ENCODE measurements at regions not wholly inside any gene's neighbourhood (a gene's known extent, or its start where the extent isn't known, plus 50 kb on each side); places are given as distances from the start of the nearest gene placed in this dataset.
A peak's percentile ranks its signal among the peaks of the same experiment; 100 is the strongest.

DNA sequence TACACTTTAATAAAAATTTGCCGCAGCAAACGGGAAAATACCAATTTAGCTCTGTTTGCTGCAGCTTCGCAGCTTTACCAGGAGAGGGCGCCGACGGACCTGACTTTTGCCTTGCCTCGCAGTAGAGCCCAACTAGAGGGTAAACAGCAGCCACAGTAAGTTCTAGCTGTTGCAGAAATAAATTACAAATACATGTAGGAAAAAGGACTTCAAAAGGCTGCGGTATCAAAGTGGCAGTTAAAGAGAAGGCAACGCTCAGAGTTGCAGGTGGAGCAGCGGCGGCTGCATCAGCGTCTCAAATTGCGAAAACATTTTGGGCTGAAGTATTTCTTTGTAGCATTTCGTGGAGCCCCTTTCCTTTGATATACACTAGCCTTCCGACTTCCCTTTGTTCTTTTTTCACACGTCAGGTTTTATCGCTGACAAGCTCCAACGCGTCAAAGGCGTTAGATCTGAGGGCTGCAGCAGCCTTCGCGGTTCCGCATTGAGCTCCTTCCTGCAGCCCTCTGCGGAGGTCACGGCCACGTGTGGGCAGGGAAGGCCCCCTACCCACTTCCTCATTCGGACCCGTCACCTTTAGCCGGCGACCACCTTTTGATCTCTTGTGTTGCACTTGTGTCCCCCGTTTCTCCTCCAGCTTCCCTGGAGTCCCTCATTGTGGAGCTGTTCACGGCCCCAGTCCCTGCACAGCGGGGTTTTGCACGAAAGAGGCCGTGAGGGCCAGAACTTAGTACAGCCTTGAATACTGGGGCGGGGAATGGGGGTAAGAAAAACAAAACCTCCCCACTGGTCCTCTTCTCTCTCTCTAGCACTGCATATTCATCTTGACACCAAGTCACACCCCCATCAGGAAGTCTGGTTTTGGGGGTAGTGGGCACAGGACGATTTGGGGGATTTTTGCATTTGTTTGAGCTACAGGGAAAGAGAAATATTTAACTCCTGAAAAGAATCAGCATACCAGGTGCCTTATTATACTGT, 72.8 kb downstream of the S1PR1 start:
- H3K9ac ChIP-seq (ENCODE audit: low read length), result peak overlapping the region; percentile 44; the same call in 1 of the 2 replicates

DNA sequence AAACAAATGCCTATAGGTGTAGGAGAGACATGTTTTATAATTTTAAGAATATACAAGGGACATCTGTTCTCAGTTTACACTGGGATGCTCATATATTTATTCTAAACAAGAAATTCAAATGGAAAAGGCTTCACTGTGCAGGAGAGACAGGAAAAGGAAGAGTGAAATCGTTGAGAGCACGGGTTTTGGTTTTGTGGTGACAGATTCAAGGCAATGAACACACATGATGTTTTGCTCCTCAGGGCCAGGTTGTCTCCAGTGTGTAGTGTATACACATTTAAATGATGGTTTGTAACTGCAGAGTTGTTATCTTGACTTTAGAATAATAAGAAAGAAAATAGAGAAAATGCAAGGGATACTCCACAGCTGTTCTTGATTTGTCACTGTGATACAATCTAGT, 73.7 kb downstream of the S1PR1 start:
- no peak overlapping the region for H2AFZ ChIP-seq (ENCODE audit: low read length)
- H3K9ac ChIP-seq (ENCODE audit: low read length), result no peak overlapping the region
- no peak overlapping the region for H3K4me3 ChIP-seq (ENCODE audit: low read depth, low read length, poor library complexity, severe bottlenecking)
- H3K36me3 ChIP-seq (ENCODE audit: insufficient read depth, low read length), result no peaks in the 10 kb centered on the region
- no peaks in the 10 kb centered on the region for H3F3A ChIP-seq (ENCODE audit: insufficient read depth, low read length)
- no peak for TF ChIP-seq EZH2 (IDR thresholded peaks at IDR 0.05; ENCODE audit: borderline replicate concordance, low read length)
- TF ChIP-seq, protein P1, sequence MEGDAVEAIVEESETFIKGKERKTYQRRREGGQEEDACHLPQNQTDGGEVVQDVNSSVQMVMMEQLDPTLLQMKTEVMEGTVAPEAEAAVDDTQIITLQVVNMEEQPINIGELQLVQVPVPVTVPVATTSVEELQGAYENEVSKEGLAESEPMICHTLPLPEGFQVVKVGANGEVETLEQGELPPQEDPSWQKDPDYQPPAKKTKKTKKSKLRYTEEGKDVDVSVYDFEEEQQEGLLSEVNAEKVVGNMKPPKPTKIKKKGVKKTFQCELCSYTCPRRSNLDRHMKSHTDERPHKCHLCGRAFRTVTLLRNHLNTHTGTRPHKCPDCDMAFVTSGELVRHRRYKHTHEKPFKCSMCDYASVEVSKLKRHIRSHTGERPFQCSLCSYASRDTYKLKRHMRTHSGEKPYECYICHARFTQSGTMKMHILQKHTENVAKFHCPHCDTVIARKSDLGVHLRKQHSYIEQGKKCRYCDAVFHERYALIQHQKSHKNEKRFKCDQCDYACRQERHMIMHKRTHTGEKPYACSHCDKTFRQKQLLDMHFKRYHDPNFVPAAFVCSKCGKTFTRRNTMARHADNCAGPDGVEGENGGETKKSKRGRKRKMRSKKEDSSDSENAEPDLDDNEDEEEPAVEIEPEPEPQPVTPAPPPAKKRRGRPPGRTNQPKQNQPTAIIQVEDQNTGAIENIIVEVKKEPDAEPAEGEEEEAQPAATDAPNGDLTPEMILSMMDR (IDR thresholded peaks at IDR 0.05; ENCODE audit: low read length), result no peak
- no peaks in the 10 kb centered on the region for H4K20me1 ChIP-seq (ENCODE audit: insufficient read depth, low read length)
- H3K79me2 ChIP-seq (ENCODE audit: insufficient read depth, low read length), result no peaks in the 10 kb centered on the region
- no peaks in the 10 kb centered on the region for H3K27me3 ChIP-seq (ENCODE audit: insufficient read depth, low read length)
- H3K27ac ChIP-seq (ENCODE audit: low read depth, low read length, poor library complexity, severe bottlenecking), result no peak overlapping the region
- H3K4me2 ChIP-seq (ENCODE audit: low read length), result no peak overlapping the region
- no peaks in the 10 kb centered on the region for H3K9me2 ChIP-seq (ENCODE audit: low read depth, low read length)
- H3K9me3 ChIP-seq (ENCODE audit: low read length), result no peaks in the 10 kb centered on the region
- peaks cover 54% of the 10 kb centered on the region for H3K4me1 ChIP-seq (ENCODE audit: insufficient read depth, low read length, severe bottlenecking)

More for the DNA sequence above, 72.8 kb downstream of the S1PR1 start:
- Histone ChIP-seq H3F3A (ENCODE audit: insufficient read depth, low read length) (no peaks in the 10 kb centered on the region), H3K27ac (ENCODE audit: low read depth, low read length, poor library complexity, severe bottlenecking) (peak overlapping the region; percentile 57), H3K4me3 (ENCODE audit: low read depth, low read length, poor library complexity, severe bottlenecking) (peak overlapping the region; percentile 55), H3K27me3 (ENCODE audit: insufficient read depth, low read length) (no peaks in the 10 kb centered on the region), H4K20me1 (ENCODE audit: insufficient read depth, low read length) (no peaks in the 10 kb centered on the region), H3K36me3 (ENCODE audit: insufficient read depth, low read length) (no peaks in the 10 kb centered on the region), H3K9me3 (ENCODE audit: low read length) (no peaks in the 10 kb centered on the region), H3K4me1 (ENCODE audit: insufficient read depth, low read length, severe bottlenecking) (peaks cover 54% of the 10 kb centered on the region), H3K9me2 (ENCODE audit: low read depth, low read length) (no peaks in the 10 kb centered on the region), H2AFZ (ENCODE audit: low read length) (no peak overlapping the region), H3K79me2 (ENCODE audit: insufficient read depth, low read length) (no peaks in the 10 kb centered on the region), H3K4me2 (ENCODE audit: low read length) (peak overlapping the region; percentile 90)
- TF ChIP-seq, protein P1 (IDR thresholded peaks at IDR 0.05; ENCODE audit: low read length), result peak; percentile 94
- no peak for TF ChIP-seq EZH2 (IDR thresholded peaks at IDR 0.05; ENCODE audit: borderline replicate concordance, low read length)

DNA sequence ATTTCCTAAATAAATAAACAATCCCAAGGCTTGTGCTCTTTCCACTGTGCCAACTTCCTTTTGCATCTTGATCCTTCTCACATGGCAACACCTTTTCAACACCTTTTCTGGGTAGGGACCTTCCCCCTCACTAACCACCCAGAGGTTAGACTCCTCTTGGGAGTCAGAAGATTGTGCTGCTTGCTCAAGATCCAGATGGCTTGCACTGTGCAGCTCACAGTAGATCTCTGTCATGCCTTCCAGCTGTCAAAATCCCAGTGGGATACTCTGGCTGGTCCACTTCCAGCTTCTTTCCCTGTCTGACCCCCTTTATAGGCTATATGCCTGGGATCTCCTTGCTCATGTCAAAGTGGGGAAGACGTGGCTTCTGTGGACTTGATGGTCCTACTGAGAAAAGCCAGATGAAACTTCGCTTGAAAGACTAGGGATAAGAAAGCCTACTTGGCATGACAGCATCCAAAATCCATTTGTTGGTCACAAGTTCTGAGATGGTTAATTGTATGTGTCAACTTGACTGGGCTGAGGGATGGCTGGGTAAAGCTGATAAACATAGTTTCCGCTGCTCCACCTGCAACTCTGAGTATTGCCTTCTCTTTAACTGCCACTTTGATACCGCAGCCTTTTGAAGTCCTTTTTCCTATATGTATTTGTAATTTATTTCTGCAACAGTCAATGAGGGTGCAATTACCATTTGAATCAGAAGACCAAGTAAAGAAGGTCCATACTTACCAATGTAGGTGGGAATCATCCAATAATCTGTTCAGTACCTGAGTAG, 74.5 kb downstream of the S1PR1 start:
- Histone ChIP-seq H4K20me1 (ENCODE audit: insufficient read depth, low read length) (no peaks in the 10 kb centered on the region), H3K4me2 (ENCODE audit: low read length) (no peak overlapping the region), H3K9me3 (ENCODE audit: low read length) (no peaks in the 10 kb centered on the region), H3K4me3 (ENCODE audit: low read depth, low read length, poor library complexity, severe bottlenecking) (no peak overlapping the region), H2AFZ (ENCODE audit: low read length) (no peak overlapping the region), H3K79me2 (ENCODE audit: insufficient read depth, low read length) (no peaks in the 10 kb centered on the region), H3K9ac (ENCODE audit: low read length) (no peak overlapping the region), H3K36me3 (ENCODE audit: insufficient read depth, low read length) (no peaks in the 10 kb centered on the region), H3K9me2 (ENCODE audit: low read depth, low read length) (no peaks in the 10 kb centered on the region), H3K27me3 (ENCODE audit: insufficient read depth, low read length) (no peaks in the 10 kb centered on the region), H3K4me1 (ENCODE audit: insufficient read depth, low read length, severe bottlenecking) (peaks cover 55% of the 10 kb centered on the region), H3K27ac (ENCODE audit: low read depth, low read length, poor library complexity, severe bottlenecking) (no peak overlapping the region), H3F3A (ENCODE audit: insufficient read depth, low read length) (no peaks in the 10 kb centered on the region)
- TF ChIP-seq, protein P1 (IDR thresholded peaks at IDR 0.05; ENCODE audit: low read length), result no peak
- TF ChIP-seq EZH2 (IDR thresholded peaks at IDR 0.05; ENCODE audit: borderline replicate concordance, low read length), result no peak
